GM12878 (cell line): ENCODE measurements at regions not wholly inside any gene's neighbourhood (a gene's known extent, or its start where the extent isn't known, plus 50 kb on each side); places are given as distances from the start of the nearest gene placed in this dataset.

Source experiments
- FOS ChIP-seq: IDR thresholded peaks from 3 replicates; pipeline ENCODE4 v1.6.1; 2011; ENCODE audit warnings: borderline replicate concordance; ENCODE audit not compliant: insufficient read length; ENCODE audit errors: extremely low read depth
- POLR2A ChIP-seq: IDR thresholded peaks from 2 replicates; pipeline ENCODE4 v1.6.1; 2011; ENCODE audit warnings: low read depth, mild to moderate bottlenecking, low read length
- TAF1 ChIP-seq: IDR thresholded peaks from 2 replicates; pipeline ENCODE4 v1.6.1; 2011; ENCODE audit warnings: mild to moderate bottlenecking, low read depth, low read length, borderline replicate concordance
- TF ChIP-seq, protein P1 (sequence below): IDR thresholded peaks from 2 replicates; pipeline ENCODE4 v1.6.1; 2012; ENCODE audit warnings: improper control_type of control experiment, low read depth, low read length; ENCODE audit not compliant: insufficient replicate concordance
- TF ChIP-seq, protein P2 (sequence below): IDR thresholded peaks from 2 replicates; pipeline ENCODE4 v1.6.1; 2012; ENCODE audit warnings: low read depth, low read length, improper control_type of control experiment

DNA sequence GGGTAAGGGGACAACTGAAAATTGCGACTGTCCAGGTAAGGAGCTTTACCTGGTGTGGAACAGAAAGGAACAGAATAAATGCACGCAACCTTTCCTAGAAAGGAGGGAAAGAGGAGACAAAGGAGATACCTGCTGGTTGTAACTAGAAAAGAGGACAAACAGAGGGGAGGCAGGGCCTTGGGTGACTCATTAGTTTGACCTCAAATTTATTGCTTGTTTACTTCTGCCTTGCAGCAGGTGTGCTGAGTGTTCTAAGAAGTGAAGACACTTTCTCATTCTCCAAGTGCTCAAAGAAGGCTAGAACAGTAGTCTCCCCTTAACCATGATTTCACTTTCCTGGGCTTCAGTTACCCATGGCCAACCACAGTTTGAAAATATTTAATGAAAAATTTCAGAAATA, 123.1 kb upstream of the BOD1L1 start:
- TF ChIP-seq, protein P1, sequence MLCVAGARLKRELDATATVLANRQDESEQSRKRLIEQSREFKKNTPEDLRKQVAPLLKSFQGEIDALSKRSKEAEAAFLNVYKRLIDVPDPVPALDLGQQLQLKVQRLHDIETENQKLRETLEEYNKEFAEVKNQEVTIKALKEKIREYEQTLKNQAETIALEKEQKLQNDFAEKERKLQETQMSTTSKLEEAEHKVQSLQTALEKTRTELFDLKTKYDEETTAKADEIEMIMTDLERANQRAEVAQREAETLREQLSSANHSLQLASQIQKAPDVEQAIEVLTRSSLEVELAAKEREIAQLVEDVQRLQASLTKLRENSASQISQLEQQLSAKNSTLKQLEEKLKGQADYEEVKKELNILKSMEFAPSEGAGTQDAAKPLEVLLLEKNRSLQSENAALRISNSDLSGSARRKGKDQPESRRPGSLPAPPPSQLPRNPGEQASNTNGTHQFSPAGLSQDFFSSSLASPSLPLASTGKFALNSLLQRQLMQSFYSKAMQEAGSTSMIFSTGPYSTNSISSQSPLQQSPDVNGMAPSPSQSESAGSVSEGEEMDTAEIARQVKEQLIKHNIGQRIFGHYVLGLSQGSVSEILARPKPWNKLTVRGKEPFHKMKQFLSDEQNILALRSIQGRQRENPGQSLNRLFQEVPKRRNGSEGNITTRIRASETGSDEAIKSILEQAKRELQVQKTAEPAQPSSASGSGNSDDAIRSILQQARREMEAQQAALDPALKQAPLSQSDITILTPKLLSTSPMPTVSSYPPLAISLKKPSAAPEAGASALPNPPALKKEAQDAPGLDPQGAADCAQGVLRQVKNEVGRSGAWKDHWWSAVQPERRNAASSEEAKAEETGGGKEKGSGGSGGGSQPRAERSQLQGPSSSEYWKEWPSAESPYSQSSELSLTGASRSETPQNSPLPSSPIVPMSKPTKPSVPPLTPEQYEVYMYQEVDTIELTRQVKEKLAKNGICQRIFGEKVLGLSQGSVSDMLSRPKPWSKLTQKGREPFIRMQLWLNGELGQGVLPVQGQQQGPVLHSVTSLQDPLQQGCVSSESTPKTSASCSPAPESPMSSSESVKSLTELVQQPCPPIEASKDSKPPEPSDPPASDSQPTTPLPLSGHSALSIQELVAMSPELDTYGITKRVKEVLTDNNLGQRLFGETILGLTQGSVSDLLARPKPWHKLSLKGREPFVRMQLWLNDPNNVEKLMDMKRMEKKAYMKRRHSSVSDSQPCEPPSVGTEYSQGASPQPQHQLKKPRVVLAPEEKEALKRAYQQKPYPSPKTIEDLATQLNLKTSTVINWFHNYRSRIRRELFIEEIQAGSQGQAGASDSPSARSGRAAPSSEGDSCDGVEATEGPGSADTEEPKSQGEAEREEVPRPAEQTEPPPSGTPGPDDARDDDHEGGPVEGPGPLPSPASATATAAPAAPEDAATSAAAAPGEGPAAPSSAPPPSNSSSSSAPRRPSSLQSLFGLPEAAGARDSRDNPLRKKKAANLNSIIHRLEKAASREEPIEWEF = no peak
- TF ChIP-seq TAF1 = no peak
- TF ChIP-seq POLR2A = no peak
- no peak for TF ChIP-seq FOS
- TF ChIP-seq, protein P2, sequence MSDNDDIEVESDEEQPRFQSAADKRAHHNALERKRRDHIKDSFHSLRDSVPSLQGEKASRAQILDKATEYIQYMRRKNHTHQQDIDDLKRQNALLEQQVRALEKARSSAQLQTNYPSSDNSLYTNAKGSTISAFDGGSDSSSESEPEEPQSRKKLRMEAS = no peak
